SK-N-MC (cell line): ENCODE measurements at regions not wholly inside any gene's neighbourhood (a gene's known extent, or its start where the extent isn't known, plus 50 kb on each side); places are given as distances from the start of the nearest gene placed in this dataset.

Experiments
- EZH2 ChIP-seq: fragments of 200-600 bp; sonication (generic); IDR thresholded peaks from one replicate; pipeline ENCODE4 v1.6.1; 2017; ENCODE audit warnings: antibody characterized with exemption
- POLR2AphosphoS5 ChIP-seq: IDR thresholded peaks from 2 replicates; pipeline ENCODE4 v1.6.1; 2012; ENCODE audit warnings: mild to moderate bottlenecking, low read depth, low read length, borderline replicate concordance

DNA sequence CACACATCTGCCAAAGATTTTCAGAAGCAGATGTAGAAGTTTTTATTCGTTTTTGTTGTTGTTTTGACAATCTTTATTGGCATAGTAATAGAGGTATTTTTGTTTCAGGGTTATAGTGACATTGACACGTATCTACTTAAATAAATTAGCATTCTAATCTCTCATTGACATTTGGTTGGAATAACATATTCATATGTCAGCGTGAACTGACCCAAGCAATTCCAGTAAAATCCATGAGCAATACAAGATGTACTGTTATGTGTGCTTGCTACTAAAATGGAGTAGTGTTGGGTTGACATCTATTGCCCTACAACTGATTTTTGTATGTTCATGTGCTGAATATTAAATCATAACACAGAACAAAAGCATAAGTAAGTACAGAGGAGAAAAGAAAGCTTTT, 284.4 kb upstream of the SMC2 start:
- TF ChIP-seq EZH2 (no peak), POLR2AphosphoS5 (no peak)
